M059J (cell line): ENCODE measurements at regions not wholly inside any gene's neighbourhood (a gene's known extent, or its start where the extent isn't known, plus 50 kb on each side); places are given as distances from the start of the nearest gene placed in this dataset.
A peak's percentile ranks its signal among the peaks of the same experiment; 100 is the strongest.

Source experiments
- DNase-seq: peaks from one replicate; pipeline ENCODE4 v3.0.0-alpha.2; 2012; ENCODE audit warnings: low read depth

- DNase-seq = no peak
Measured at GRCh38 chr4:152235718-152236117, 300.2 kb downstream of the FBXW7 start.

GRCh38 chr4:152234571-152234970 is 301.3 kb downstream of the FBXW7 start:
- no peak for DNase-seq

GRCh38 chr4:152232271-152232670 is 303.6 kb downstream of the FBXW7 start:
- DNase-seq = no peak

- no peak for DNase-seq
Measured at GRCh38 chr4:152229782-152230289, 306.1 kb downstream of the FBXW7 start.

GRCh38 chr4:152225680-152226079 is 310.2 kb downstream of the FBXW7 start:
- no peak for DNase-seq

GRCh38 chr4:152224721-152225420 is 311.0 kb downstream of the FBXW7 start:
- DNase-seq = no peak

GRCh38 chr4:152224223-152224622 is 311.7 kb downstream of the FBXW7 start:
- no peak for DNase-seq

GRCh38 chr4:152223600-152223999 is 312.3 kb downstream of the FBXW7 start:
- DNase-seq = no peak

GRCh38 chr4:152221816-152222516 is 313.9 kb downstream of the FBXW7 start:
- no peak for DNase-seq

- peak; percentile 83 for DNase-seq
Measured at GRCh38 chr4:152220201-152220666, 315.7 kb downstream of the FBXW7 start.

GRCh38 chr4:152218576-152218975 is 317.3 kb downstream of the FBXW7 start:
- DNase-seq = no peak

- DNase-seq = no peak
Measured at GRCh38 chr4:152217896-152218295, 318.0 kb downstream of the FBXW7 start.

GRCh38 chr4:152211936-152212653 is 323.8 kb downstream of the FBXW7 start:
- DNase-seq = no peak

GRCh38 chr4:152209772-152210493 is 326.0 kb downstream of the FBXW7 start:
- DNase-seq = no peak

GRCh38 chr4:152207378-152207720 is 328.5 kb downstream of the FBXW7 start:
- no peak for DNase-seq

- no peak for DNase-seq
Measured at GRCh38 chr4:152206646-152207377, 329.1 kb downstream of the FBXW7 start.

- DNase-seq = no peak
Measured at GRCh38 chr4:152206185-152206584, 329.7 kb downstream of the FBXW7 start.

GRCh38 chr4:152202415-152202814 is 333.5 kb downstream of the FBXW7 start:
- no peak for DNase-seq

GRCh38 chr4:152200511-152201333 is 335.2 kb downstream of the FBXW7 start:
- DNase-seq = no peak

- no peak for DNase-seq
Measured at GRCh38 chr4:152197211-152197610, 338.7 kb downstream of the FBXW7 start.
